ENCODE measurements at regions not wholly inside any gene's neighbourhood (a gene's known extent, or its start where the extent isn't known, plus 50 kb on each side); places are given as distances from the start of the nearest gene placed in this dataset.
"Not testable (repeated sequence)": the region's sequence is repeated elsewhere in the genome, so short reads cannot be mapped to it uniquely, and the experiment has no call there.

DNA sequence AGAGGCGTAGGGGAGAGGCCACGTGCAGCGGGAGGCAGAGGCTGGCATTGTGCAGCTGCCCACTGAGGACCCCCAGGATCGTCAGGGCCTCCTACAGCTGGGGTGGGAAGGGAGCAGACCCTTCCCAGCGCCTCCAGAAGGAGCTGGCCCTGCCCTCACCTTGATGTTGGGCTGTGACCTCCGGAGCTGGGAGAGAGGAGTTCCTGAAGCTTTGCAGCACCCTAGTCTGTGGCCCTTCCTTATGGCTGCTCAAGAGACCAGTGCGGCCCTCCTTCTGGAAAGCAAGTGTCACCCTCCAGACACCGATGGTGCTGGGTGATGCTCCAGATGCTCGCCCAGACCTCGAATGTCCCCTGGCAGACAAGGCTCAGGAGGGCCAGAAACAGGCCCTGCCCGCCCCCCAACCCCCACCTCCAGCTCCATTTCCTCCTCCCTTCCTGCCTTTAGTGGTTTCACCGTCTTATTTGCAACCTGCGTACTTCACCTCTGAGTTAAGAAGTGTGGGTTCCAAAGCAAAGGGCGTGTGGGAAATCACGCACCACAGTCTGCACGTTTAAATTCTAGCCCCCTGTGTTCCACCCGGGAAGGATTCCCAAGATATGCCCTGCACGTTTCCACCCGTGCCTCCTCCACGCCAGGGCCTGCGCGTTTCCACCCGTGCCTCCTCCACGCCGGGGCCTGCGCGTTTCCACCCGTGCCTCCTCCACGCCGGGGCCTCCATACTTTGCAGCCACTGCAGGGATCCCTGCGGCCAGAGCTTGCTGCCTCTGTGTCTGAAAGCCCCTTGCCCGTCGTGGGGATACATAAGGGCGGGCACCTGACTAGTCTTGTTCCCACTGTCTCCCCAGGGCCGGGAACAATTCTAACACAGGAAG lies 152.6 kb downstream of the NPIPB11 start:
- not testable (repeated sequence) for TF ChIP-seq CTCF, POLR2AphosphoS5, POLR2A (IDR thresholded peaks at IDR 0.05)

All from breast epithelium (tissue), 3 donors.